ENCODE measurements at regions not wholly inside any gene's neighbourhood (a gene's known extent, or its start where the extent isn't known, plus 50 kb on each side); places are given as distances from the start of the nearest gene placed in this dataset.

DNA sequence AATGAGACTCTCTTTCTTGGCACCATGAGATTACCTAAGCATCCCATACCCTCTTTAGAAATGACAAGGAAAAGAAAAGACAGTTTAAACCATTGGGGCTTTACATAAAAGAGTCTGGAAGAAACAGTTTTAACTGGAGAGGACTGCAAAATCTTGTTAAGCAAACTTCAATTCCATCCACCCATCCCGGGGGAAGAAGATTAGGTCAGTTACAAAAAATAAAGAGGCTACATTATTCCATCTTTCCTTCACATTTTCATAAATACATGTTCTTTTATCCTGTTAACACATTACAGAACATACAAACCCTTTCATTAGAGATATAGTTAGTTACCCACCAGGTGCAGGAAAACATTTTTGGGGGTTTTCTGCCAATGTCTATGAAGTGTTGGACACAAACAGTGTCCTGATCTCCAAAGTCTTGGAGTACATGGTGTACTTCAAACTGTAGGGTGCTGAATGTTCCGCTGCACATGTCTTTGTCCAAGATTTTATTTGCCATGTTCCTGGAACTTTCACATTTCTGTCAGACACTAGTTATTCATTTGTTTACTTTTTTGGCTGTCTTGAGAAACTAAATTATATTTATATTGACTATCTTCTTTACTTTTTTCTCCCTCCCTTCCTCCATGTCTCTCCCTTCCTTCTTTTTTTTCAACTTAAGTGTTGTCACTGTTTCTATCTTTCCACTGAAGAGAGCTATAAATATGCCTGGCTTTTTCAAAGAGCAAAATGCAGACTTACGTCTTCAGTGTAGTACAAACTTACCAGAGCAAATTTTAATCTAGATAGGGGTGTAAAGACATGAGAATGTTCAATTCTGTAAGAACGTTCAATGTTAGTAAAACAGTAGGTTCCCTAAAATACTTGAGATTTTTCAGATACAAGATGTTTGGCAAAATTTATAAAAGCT is 410.9 kb upstream of the PRR16 start:
- no peaks in the 10 kb centered on the region for H3K27me3 ChIP-seq
- H3K4me3 ChIP-seq: no peak overlapping the region
- peak overlapping the region; percentile 46 to 82 for H3K27ac ChIP-seq
- H3K9me3 ChIP-seq: no peaks in the 10 kb centered on the region
- TF ChIP-seq, protein P1, sequence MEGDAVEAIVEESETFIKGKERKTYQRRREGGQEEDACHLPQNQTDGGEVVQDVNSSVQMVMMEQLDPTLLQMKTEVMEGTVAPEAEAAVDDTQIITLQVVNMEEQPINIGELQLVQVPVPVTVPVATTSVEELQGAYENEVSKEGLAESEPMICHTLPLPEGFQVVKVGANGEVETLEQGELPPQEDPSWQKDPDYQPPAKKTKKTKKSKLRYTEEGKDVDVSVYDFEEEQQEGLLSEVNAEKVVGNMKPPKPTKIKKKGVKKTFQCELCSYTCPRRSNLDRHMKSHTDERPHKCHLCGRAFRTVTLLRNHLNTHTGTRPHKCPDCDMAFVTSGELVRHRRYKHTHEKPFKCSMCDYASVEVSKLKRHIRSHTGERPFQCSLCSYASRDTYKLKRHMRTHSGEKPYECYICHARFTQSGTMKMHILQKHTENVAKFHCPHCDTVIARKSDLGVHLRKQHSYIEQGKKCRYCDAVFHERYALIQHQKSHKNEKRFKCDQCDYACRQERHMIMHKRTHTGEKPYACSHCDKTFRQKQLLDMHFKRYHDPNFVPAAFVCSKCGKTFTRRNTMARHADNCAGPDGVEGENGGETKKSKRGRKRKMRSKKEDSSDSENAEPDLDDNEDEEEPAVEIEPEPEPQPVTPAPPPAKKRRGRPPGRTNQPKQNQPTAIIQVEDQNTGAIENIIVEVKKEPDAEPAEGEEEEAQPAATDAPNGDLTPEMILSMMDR (IDR thresholded peaks at IDR 0.05): no peak
- H3K4me1 ChIP-seq: peaks cover 3 to 12% of the 10 kb centered on the region in 2 donors
- H3K36me3 ChIP-seq: no peaks in the 10 kb centered on the region
- no peak for DNase-seq (ENCODE audit: low spot score)

DNA sequence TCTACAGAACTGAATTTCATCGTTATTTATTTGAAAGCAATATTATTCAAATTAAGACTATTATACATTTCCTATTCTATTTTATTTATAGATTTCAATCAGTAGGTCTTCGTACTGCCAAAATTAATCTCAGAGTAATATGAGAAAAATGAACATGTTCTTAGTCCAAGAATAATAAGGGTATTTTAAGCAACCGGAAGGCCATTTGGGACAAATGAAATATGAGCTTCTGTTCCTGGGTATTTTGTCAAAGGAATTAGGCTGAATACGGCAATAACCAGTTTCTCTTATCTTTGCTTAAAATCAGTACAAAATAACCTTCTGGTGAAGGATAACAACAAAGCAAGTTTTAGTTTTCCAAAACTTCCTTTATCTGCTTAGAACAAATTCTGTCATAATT is 410.3 kb upstream of the PRR16 start:
- H3K36me3 ChIP-seq: no peaks in the 10 kb centered on the region
- no peak overlapping the region for H3K4me3 ChIP-seq
- DNase-seq (ENCODE audit: low spot score): no peak
- peak overlapping the region; percentile 46 to 82 for H3K27ac ChIP-seq
- H3K27me3 ChIP-seq: no peaks in the 10 kb centered on the region
- peaks cover 3 to 12% of the 10 kb centered on the region in 2 donors for H3K4me1 ChIP-seq
- no peaks in the 10 kb centered on the region for H3K9me3 ChIP-seq
- TF ChIP-seq, protein P1 (IDR thresholded peaks at IDR 0.05): no peak

DNA sequence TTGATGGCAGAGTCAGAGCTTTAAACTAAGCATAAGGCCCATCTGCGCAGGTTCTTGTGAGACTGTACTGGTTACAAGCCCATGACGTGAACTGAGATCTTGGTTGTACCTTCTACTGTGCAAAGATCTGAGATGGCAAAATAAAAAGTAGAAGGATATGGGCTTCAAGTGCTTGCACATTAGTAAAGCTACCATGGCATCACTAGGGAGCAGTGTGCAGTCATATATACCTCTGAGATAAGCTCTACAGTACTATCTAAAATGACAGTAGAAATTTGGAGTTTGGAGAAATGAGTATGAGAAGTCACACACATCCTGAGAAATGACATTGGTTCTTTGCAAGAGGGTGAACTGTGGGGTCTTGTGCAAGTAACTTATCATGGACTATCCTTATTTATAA is 408.2 kb upstream of the PRR16 start:
- TF ChIP-seq, protein P1 (IDR thresholded peaks at IDR 0.05): peak in 1 of 2 donors; percentile 44
- H3K27ac ChIP-seq: peak overlapping the region in 1 of 2 donors; percentile 32
- no peaks in the 10 kb centered on the region for H3K36me3 ChIP-seq
- no peaks in the 10 kb centered on the region for H3K27me3 ChIP-seq
- no peak overlapping the region for H3K4me3 ChIP-seq
- no peak for DNase-seq (ENCODE audit: low spot score)
- peaks cover 3 to 12% of the 10 kb centered on the region in 2 donors for H3K4me1 ChIP-seq
- no peaks in the 10 kb centered on the region for H3K9me3 ChIP-seq

DNA sequence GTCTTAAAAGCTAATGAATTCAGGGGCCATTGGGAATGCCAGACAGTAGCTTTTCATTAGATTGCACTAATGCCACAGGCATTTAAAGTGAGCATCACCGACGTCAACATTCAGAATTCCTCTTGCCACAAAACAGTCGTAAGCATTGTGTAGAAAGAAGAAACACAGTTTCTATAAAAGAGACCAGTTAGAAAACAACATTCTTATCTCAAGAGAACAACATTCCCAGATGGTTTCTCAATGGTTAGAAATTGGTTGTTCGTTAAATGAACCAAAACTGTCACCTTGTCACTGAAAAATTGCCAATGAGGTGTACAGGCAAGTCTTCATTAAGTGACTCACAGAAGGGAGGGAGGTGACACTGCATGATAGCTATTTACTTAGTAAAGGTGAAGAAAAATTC is 401.6 kb upstream of the PRR16 start:
- Histone ChIP-seq H3K9me3 (no peaks in the 10 kb centered on the region), H3K27ac (no peak overlapping the region), H3K27me3 (no peaks in the 10 kb centered on the region), H3K36me3 (no peaks in the 10 kb centered on the region), H3K4me3 (no peak overlapping the region), H3K4me1 (no peaks in the 10 kb centered on the region)
- TF ChIP-seq, protein P1 (IDR thresholded peaks at IDR 0.05): no peak
- DNase-seq (ENCODE audit: low spot score): no peak

DNA sequence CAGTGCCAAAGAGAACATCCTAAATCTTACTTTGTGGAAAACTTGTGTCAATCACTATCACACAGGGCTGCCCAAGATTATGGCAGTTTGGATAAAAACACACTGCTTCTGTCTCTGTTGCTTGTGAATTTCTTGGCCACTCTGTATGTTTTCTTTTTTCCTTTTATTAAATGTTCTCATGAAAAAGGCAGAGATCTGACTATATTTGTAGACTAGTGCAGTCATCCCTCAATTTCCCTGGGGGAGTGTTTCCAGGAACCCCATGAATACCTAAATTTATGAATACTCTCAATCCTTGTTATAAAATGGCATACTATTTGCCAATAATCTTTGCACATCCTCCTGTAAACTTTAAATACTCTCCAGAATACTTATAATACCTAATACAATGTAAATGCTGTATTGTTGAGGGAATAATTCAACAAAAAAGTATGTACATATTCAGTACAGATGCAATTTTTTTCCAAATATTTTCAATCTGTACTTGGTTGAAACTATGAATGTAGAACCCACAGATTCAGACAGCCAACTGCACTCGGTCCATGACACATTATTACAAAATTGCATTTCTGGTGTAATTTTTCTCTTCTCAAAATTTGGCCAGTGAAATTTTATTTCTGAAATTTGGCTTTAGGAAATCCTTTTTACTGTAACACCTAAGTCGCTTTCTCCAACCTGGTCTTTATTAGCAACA is 391.9 kb upstream of the PRR16 start:
- Histone ChIP-seq H3K27me3 (no peaks in the 10 kb centered on the region), H3K36me3 (no peaks in the 10 kb centered on the region), H3K4me3 (no peak overlapping the region), H3K4me1 (no peaks in the 10 kb centered on the region), H3K9me3 (no peaks in the 10 kb centered on the region), H3K27ac (no peak overlapping the region)
- DNase-seq (ENCODE audit: low spot score): no peak
- TF ChIP-seq, protein P1 (IDR thresholded peaks at IDR 0.05): no peak

Measured in right atrium auricular region (tissue), 2 donors.